ENCODE measurements at regions not wholly inside any gene's neighbourhood (a gene's known extent, or its start where the extent isn't known, plus 50 kb on each side); places are given as distances from the start of the nearest gene placed in this dataset.
"Not testable (repeated sequence)": the region's sequence is repeated elsewhere in the genome, so short reads cannot be mapped to it uniquely, and the experiment has no call there.

DNA sequence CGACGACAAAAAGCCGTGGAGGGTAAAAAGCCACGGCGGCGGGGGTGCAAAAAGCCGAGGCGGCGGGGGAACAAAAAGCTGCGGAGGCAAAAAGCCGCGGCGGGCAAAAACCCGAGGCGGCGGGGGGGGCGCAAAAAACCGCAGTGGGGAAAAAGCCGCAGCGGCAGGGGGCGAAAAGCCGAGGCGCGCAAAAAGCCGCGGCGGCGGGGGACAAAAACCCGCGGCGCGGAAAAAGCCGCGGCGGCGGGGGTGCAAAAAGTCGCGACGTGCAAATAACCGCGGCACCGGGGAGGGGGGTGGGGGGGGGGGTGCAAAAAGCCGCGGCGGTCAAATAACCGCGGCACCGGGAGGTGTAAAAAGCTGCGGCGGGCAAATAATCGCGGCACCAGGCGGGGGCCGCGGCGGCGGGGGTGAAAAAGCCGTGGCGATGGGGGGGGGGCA lies 511.5 kb downstream of the FOXD4L5 start:
- Histone ChIP-seq H3K4me2 (ENCODE audit: extremely low read depth, insufficient read depth, low read length) (no peak overlapping the region), H3K4me1 (ENCODE audit: control insufficient read depth, extremely low read depth, insufficient read depth, low read length) (no peaks in the 10 kb centered on the region), H3K27ac (ENCODE audit: insufficient read depth, low read length) (no peak overlapping the region), H3K79me2 (ENCODE audit: control insufficient read depth, insufficient read depth, low read length) (no peaks in the 10 kb centered on the region), H4K20me1 (ENCODE audit: control insufficient read depth, extremely low read depth, insufficient read depth, low read length) (no peaks in the 10 kb centered on the region), H2AFZ (ENCODE audit: low read length) (no peak overlapping the region), H3K9ac (ENCODE audit: insufficient read depth, low read length) (no peak overlapping the region), H3K36me3 (ENCODE audit: control insufficient read depth, insufficient read depth, low read length) (no peaks in the 10 kb centered on the region), H3K9me3 (ENCODE audit: control insufficient read depth, insufficient read depth, low read depth, low read length) (no peaks in the 10 kb centered on the region), H3K27me3 (ENCODE audit: control insufficient read depth, insufficient read depth, low read length) (no peaks in the 10 kb centered on the region), H3K4me3 (replicated peaks in 1 of 4; ENCODE audit: control extremely low read depth in 1 of 4, insufficient read depth in 1 of 4, low read depth in 3 of 4, low read length in 4 of 4) (peak overlapping the region in 1 of 4 experiments; percentile 33)
- TF ChIP-seq, protein P1, sequence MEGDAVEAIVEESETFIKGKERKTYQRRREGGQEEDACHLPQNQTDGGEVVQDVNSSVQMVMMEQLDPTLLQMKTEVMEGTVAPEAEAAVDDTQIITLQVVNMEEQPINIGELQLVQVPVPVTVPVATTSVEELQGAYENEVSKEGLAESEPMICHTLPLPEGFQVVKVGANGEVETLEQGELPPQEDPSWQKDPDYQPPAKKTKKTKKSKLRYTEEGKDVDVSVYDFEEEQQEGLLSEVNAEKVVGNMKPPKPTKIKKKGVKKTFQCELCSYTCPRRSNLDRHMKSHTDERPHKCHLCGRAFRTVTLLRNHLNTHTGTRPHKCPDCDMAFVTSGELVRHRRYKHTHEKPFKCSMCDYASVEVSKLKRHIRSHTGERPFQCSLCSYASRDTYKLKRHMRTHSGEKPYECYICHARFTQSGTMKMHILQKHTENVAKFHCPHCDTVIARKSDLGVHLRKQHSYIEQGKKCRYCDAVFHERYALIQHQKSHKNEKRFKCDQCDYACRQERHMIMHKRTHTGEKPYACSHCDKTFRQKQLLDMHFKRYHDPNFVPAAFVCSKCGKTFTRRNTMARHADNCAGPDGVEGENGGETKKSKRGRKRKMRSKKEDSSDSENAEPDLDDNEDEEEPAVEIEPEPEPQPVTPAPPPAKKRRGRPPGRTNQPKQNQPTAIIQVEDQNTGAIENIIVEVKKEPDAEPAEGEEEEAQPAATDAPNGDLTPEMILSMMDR (conservative IDR thresholded peaks at IDR 0.05 in 1 of 2, IDR thresholded peaks at IDR 0.05 in 1 of 2; ENCODE audit: low read depth in 1 of 2, low read length in 2 of 2) = no peak
- no peak for TF ChIP-seq EZH2 (IDR thresholded peaks at IDR 0.05; ENCODE audit: low read length, missing control alignments)
- DNase-seq (ENCODE audit: low read depth in 2 of 2) = peak in 1 of 2 donors; percentile 18

- H2AFZ ChIP-seq (ENCODE audit: low read length); H3K9me3 ChIP-seq (ENCODE audit: control insufficient read depth, insufficient read depth, low read depth, low read length); H3K36me3 ChIP-seq (ENCODE audit: control insufficient read depth, insufficient read depth, low read length); H3K27me3 ChIP-seq (ENCODE audit: control insufficient read depth, insufficient read depth, low read length); H3K9ac ChIP-seq (ENCODE audit: insufficient read depth, low read length); H3K79me2 ChIP-seq (ENCODE audit: control insufficient read depth, insufficient read depth, low read length); H3K27ac ChIP-seq (ENCODE audit: insufficient read depth, low read length); H4K20me1 ChIP-seq (ENCODE audit: control insufficient read depth, extremely low read depth, insufficient read depth, low read length); H3K4me2 ChIP-seq (ENCODE audit: extremely low read depth, insufficient read depth, low read length); DNase-seq (ENCODE audit: low read depth in 2 of 2); H3K4me1 ChIP-seq (ENCODE audit: control insufficient read depth, extremely low read depth, insufficient read depth, low read length): not testable (repeated sequence)
- H3K4me3 ChIP-seq (replicated peaks in 1 of 4; ENCODE audit: control extremely low read depth in 1 of 4, insufficient read depth in 1 of 4, low read depth in 3 of 4, low read length in 4 of 4) = peak overlapping the region in 1 of 4 experiments; percentile 25
These were observed 512.2 kb downstream of the FOXD4L5 start for GRCh38 chr9:64772751-64773331.

GRCh38 chr9:64772123-64772736 lies 512.8 kb downstream of the FOXD4L5 start:
- not testable (repeated sequence) for H3K36me3 ChIP-seq (ENCODE audit: control insufficient read depth, insufficient read depth, low read length); H3K79me2 ChIP-seq (ENCODE audit: control insufficient read depth, insufficient read depth, low read length); H3K9ac ChIP-seq (ENCODE audit: insufficient read depth, low read length); H3K4me2 ChIP-seq (ENCODE audit: extremely low read depth, insufficient read depth, low read length); H3K9me3 ChIP-seq (ENCODE audit: control insufficient read depth, insufficient read depth, low read depth, low read length); H2AFZ ChIP-seq (ENCODE audit: low read length); H3K4me3 ChIP-seq (replicated peaks in 1 of 4; ENCODE audit: control extremely low read depth in 1 of 4, insufficient read depth in 1 of 4, low read depth in 3 of 4, low read length in 4 of 4); DNase-seq (ENCODE audit: low read depth in 2 of 2); H3K27me3 ChIP-seq (ENCODE audit: control insufficient read depth, insufficient read depth, low read length); H3K27ac ChIP-seq (ENCODE audit: insufficient read depth, low read length); H4K20me1 ChIP-seq (ENCODE audit: control insufficient read depth, extremely low read depth, insufficient read depth, low read length); H3K4me1 ChIP-seq (ENCODE audit: control insufficient read depth, extremely low read depth, insufficient read depth, low read length)
